ENCODE measurements at regions not wholly inside any gene's neighbourhood (a gene's known extent, or its start where the extent isn't known, plus 50 kb on each side); places are given as distances from the start of the nearest gene placed in this dataset.
"Not testable (repeated sequence)": the region's sequence is repeated elsewhere in the genome, so short reads cannot be mapped to it uniquely, and the experiment has no call there.

GRCh38 chr1:94362466-94363058, 55.6 kb upstream of the ABCD3 start:
- DNase-seq (ENCODE audit: low read depth in 2 of 2): no peak

GRCh38 chr1:94358630-94359599, 59.3 kb upstream of the ABCD3 start:
- DNase-seq (ENCODE audit: low read depth in 2 of 2): no peak

GRCh38 chr1:94357661-94358060, 60.5 kb upstream of the ABCD3 start:
- DNase-seq (ENCODE audit: low read depth in 2 of 2): no peak

GRCh38 chr1:94355485-94355980, 62.7 kb upstream of the ABCD3 start:
- DNase-seq (ENCODE audit: low read depth in 2 of 2): no peak

GRCh38 chr1:94351481-94351880, 66.7 kb upstream of the ABCD3 start:
- no peak for DNase-seq (ENCODE audit: low read depth in 2 of 2)

GRCh38 chr1:94350350-94350924, 67.8 kb upstream of the ABCD3 start:
- DNase-seq (ENCODE audit: low read depth in 2 of 2): no peak

- DNase-seq (ENCODE audit: low read depth in 2 of 2): no peak
Measured at GRCh38 chr1:94349853-94350252, 68.3 kb upstream of the ABCD3 start.

- DNase-seq (ENCODE audit: low read depth in 2 of 2): not testable (repeated sequence)
Measured at GRCh38 chr1:94348386-94348785, 69.8 kb upstream of the ABCD3 start.

- no peak for DNase-seq (ENCODE audit: low read depth in 2 of 2)
Measured at GRCh38 chr1:94345148-94345721, 73.0 kb upstream of the ABCD3 start.

- DNase-seq (ENCODE audit: low read depth in 2 of 2): no peak
Measured at GRCh38 chr1:94342416-94342815, 75.8 kb upstream of the ABCD3 start.

GRCh38 chr1:94339206-94339927, 78.8 kb upstream of the ABCD3 start:
- no peak for DNase-seq (ENCODE audit: low read depth in 2 of 2)

- DNase-seq (ENCODE audit: low read depth in 2 of 2): no peak
Measured at GRCh38 chr1:94336991-94337390, 81.2 kb upstream of the ABCD3 start.

- no peak for DNase-seq (ENCODE audit: low read depth in 2 of 2)
Measured at GRCh38 chr1:94335950-94336349, 82.2 kb upstream of the ABCD3 start.

- no peak for DNase-seq (ENCODE audit: low read depth in 2 of 2)
Measured at GRCh38 chr1:94335447-94335846, 82.7 kb upstream of the ABCD3 start.

GRCh38 chr1:94334764-94335163, 83.4 kb upstream of the ABCD3 start:
- DNase-seq (ENCODE audit: low read depth in 2 of 2): no peak

GRCh38 chr1:94332952-94333351, 85.2 kb upstream of the ABCD3 start:
- no peak for DNase-seq (ENCODE audit: low read depth in 2 of 2)

- no peak for DNase-seq (ENCODE audit: low read depth in 2 of 2)
Measured at GRCh38 chr1:94332516-94332915, 85.7 kb upstream of the ABCD3 start.

- no peak for DNase-seq (ENCODE audit: low read depth in 2 of 2)
Measured at GRCh38 chr1:94329986-94330385, 88.2 kb upstream of the ABCD3 start.

- no peak for DNase-seq (ENCODE audit: low read depth in 2 of 2)
Measured at GRCh38 chr1:94329276-94329675, 88.9 kb upstream of the ABCD3 start.

- peak in 1 of 2 donors; percentile 2 for DNase-seq (ENCODE audit: low read depth in 2 of 2)
Measured at GRCh38 chr1:94327001-94327690, 89.8 kb upstream of the ARHGAP29 start.

- DNase-seq (ENCODE audit: low read depth in 2 of 2): no peak
Measured at GRCh38 chr1:94326329-94326728, 88.9 kb upstream of the ARHGAP29 start.

Measured in stimulated activated CD4-positive, alpha-beta T cell treated with anti-CD3 and anti-CD28 coated beads, Interleukin-1b, Interleukin-23, amount 100 ng/mL, for 4 hours (primary cell).